ENCODE measurements at regions not wholly inside any gene's neighbourhood (a gene's known extent, or its start where the extent isn't known, plus 50 kb on each side); places are given as distances from the start of the nearest gene placed in this dataset.

DNA sequence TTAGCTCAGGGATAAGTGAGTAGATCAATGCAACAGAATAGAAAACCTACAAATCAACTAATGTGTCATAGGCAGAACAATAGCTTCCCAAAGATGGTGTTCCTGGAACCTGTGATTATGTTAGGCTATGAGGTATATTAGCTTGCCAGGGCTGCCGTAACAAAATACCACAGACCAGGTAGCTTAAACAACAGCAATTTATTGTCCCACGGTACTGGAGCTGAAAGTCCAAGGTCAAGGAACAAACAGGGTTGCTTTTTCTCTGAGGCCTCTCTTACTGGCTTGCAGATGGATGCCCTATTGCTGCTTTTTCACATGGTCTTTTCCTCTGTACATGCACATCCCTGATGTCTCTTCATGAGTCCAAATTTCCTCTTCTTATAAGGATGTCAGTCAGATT, 354.9 kb downstream of the TNS1 start:
- no peak for TF ChIP-seq EZH2 (IDR thresholded peaks at IDR 0.05; ENCODE audit: borderline replicate concordance, low read length)
- no peak for TF ChIP-seq CTCF (conservative IDR thresholded peaks at IDR 0.05 in 1 of 2, IDR thresholded peaks at IDR 0.05 in 1 of 2; ENCODE audit: extremely low read depth in 1 of 2, insufficient read depth in 1 of 2, low read depth in 1 of 2, low read length in 2 of 2)
